ENCODE measurements at regions not wholly inside any gene's neighbourhood (a gene's known extent, or its start where the extent isn't known, plus 50 kb on each side); places are given as distances from the start of the nearest gene placed in this dataset.
A peak's percentile ranks its signal among the peaks of the same experiment; 100 is the strongest.

GRCh38 chr9:28951945-28952344 is 1378.7 kb upstream of the C9orf72 start:
- Histone ChIP-seq H3K27me3 (ENCODE audit: control insufficient read depth, extremely low read depth, insufficient read depth, low read length) (no peaks in the 10 kb centered on the region), H3K9me1 (ENCODE audit: control insufficient read depth, extremely low read depth, insufficient read depth, low read length) (no peaks in the 10 kb centered on the region), H3K4me2 (ENCODE audit: control insufficient read depth, extremely low read depth, insufficient read depth, low read depth, low read length) (no peak overlapping the region), H2AFZ (ENCODE audit: control insufficient read depth, low read length) (no peak overlapping the region), H3K9me3 (ENCODE audit: control insufficient read depth, low read depth, low read length) (no peaks in the 10 kb centered on the region), H3K9ac (ENCODE audit: control insufficient read depth, extremely low read depth, insufficient read depth, low read length) (no peak overlapping the region), H3K79me2 (ENCODE audit: control insufficient read depth, insufficient read depth, low read length) (no peaks in the 10 kb centered on the region), H3K27ac (ENCODE audit: control insufficient read depth, insufficient read depth, low read length) (no peak overlapping the region), H4K20me1 (ENCODE audit: control insufficient read depth, extremely low read depth, insufficient read depth, low read length) (no peaks in the 10 kb centered on the region), H3K4me3 (ENCODE audit: control insufficient read depth in 2 of 3, extremely low read depth in 1 of 3, insufficient read depth in 2 of 3, low read depth in 1 of 3, low read length in 3 of 3) (no peak overlapping the region), H3K4me1 (ENCODE audit: control insufficient read depth, extremely low read depth, insufficient read depth, low read length) (no peaks in the 10 kb centered on the region), H3K36me3 (ENCODE audit: control insufficient read depth in 2 of 2, extremely low read depth in 1 of 2, insufficient read depth in 2 of 2, low read length in 2 of 2) (no peaks in the 10 kb centered on the region)
- DNase-seq (ENCODE audit: low read depth, low spot score) = no peak
- dilution Hi-C loops (cut with MboI; ENCODE audit: extremely low pct_ligation_motif_present, low sequenced_read_pairs) = no loop called here
- FAIRE-seq = no peak
- TF ChIP-seq CTCF (optimal IDR thresholded peaks at IDR 0.05 in 1 of 3, IDR thresholded peaks at IDR 0.05 in 1 of 3, conservative IDR thresholded peaks at IDR 0.05 in 1 of 3; ENCODE audit: extremely low read depth in 1 of 3, insufficient read depth in 2 of 3, low read length in 3 of 3) = peak; percentile 29 to 61 (median 30)
- TF ChIP-seq EZH2 (IDR thresholded peaks at IDR 0.05; ENCODE audit: low read length) = no peak

GRCh38 chr9:28956116-28956880 is 1383.0 kb upstream of the C9orf72 start:
- H4K20me1 ChIP-seq (ENCODE audit: control insufficient read depth, extremely low read depth, insufficient read depth, low read length) = no peaks in the 10 kb centered on the region
- H3K4me1 ChIP-seq (ENCODE audit: control insufficient read depth, extremely low read depth, insufficient read depth, low read length) = no peaks in the 10 kb centered on the region
- H3K36me3 ChIP-seq (ENCODE audit: control insufficient read depth in 2 of 2, extremely low read depth in 1 of 2, insufficient read depth in 2 of 2, low read length in 2 of 2) = no peaks in the 10 kb centered on the region
- no peaks in the 10 kb centered on the region for H3K79me2 ChIP-seq (ENCODE audit: control insufficient read depth, insufficient read depth, low read length)
- no peak overlapping the region for H3K27ac ChIP-seq (ENCODE audit: control insufficient read depth, insufficient read depth, low read length)
- DNase-seq (ENCODE audit: low read depth, low spot score) (no peak), FAIRE-seq (no peak)
- no peak overlapping the region for H2AFZ ChIP-seq (ENCODE audit: control insufficient read depth, low read length)
- H3K4me3 ChIP-seq (ENCODE audit: control insufficient read depth in 2 of 3, extremely low read depth in 1 of 3, insufficient read depth in 2 of 3, low read depth in 1 of 3, low read length in 3 of 3) = no peak overlapping the region
- no peaks in the 10 kb centered on the region for H3K27me3 ChIP-seq (ENCODE audit: control insufficient read depth, extremely low read depth, insufficient read depth, low read length)
- TF ChIP-seq EZH2 (IDR thresholded peaks at IDR 0.05; ENCODE audit: low read length) (no peak), CTCF (optimal IDR thresholded peaks at IDR 0.05 in 1 of 3, IDR thresholded peaks at IDR 0.05 in 1 of 3, conservative IDR thresholded peaks at IDR 0.05 in 1 of 3; ENCODE audit: extremely low read depth in 1 of 3, insufficient read depth in 2 of 3, low read length in 3 of 3) (no peak)
- no peaks in the 10 kb centered on the region for H3K9me3 ChIP-seq (ENCODE audit: control insufficient read depth, low read depth, low read length)
- no peak overlapping the region for H3K4me2 ChIP-seq (ENCODE audit: control insufficient read depth, extremely low read depth, insufficient read depth, low read depth, low read length)
- dilution Hi-C loops (cut with MboI; ENCODE audit: extremely low pct_ligation_motif_present, low sequenced_read_pairs) = no loop called here
- no peaks in the 10 kb centered on the region for H3K9me1 ChIP-seq (ENCODE audit: control insufficient read depth, extremely low read depth, insufficient read depth, low read length)
- H3K9ac ChIP-seq (ENCODE audit: control insufficient read depth, extremely low read depth, insufficient read depth, low read length) = no peak overlapping the region

All from keratinocyte (primary cell).